ENCODE measurements at regions not wholly inside any gene's neighbourhood (a gene's known extent, or its start where the extent isn't known, plus 50 kb on each side); places are given as distances from the start of the nearest gene placed in this dataset.
"Not testable (repeated sequence)": the region's sequence is repeated elsewhere in the genome, so short reads cannot be mapped to it uniquely, and the experiment has no call there.

DNA sequence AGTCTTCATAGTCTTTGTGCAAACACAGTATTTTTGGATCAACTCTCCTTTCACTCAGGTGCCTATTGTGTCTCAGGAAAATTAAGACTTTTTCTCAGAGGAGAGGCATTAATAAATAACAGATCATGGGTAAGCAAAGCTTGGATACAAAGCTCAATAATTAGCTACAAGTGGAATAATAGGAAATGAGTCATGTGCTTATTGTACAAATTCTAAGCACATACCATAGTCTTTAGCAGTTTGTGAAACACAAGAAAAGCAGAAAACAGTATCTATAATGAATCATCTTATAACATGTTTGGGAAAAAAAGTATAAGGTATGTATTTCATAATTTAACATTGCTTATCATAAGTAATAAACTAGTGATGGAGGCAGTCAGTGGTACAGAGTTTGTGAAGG, 477.0 kb downstream of the CDH10 start:
- H3K9me1 ChIP-seq (ENCODE audit: control insufficient read depth, extremely low read depth, insufficient read depth, low read length) = no peaks in the 10 kb centered on the region
- no peak overlapping the region for H3K27ac ChIP-seq (ENCODE audit: control insufficient read depth, insufficient read depth, low read length)
- H3K4me3 ChIP-seq (ENCODE audit: control insufficient read depth in 2 of 3, extremely low read depth in 1 of 3, insufficient read depth in 2 of 3, low read depth in 1 of 3, low read length in 3 of 3) = no peak overlapping the region
- no peaks in the 10 kb centered on the region for H3K79me2 ChIP-seq (ENCODE audit: control insufficient read depth, insufficient read depth, low read length)
- H3K9ac ChIP-seq (ENCODE audit: control insufficient read depth, extremely low read depth, insufficient read depth, low read length) = no peak overlapping the region
- dilution Hi-C loops (cut with MboI; ENCODE audit: extremely low pct_ligation_motif_present, low sequenced_read_pairs) = no loop called here
- H3K9me3 ChIP-seq (ENCODE audit: control insufficient read depth, low read depth, low read length) = no peaks in the 10 kb centered on the region
- FAIRE-seq (no peak), DNase-seq (ENCODE audit: low read depth, low spot score) (no peak)
- H3K36me3 ChIP-seq (ENCODE audit: control insufficient read depth in 2 of 2, extremely low read depth in 1 of 2, insufficient read depth in 2 of 2, low read length in 2 of 2) = no peaks in the 10 kb centered on the region
- TF ChIP-seq EZH2 (IDR thresholded peaks at IDR 0.05; ENCODE audit: low read length) = no peak
- TF ChIP-seq, protein P1, sequence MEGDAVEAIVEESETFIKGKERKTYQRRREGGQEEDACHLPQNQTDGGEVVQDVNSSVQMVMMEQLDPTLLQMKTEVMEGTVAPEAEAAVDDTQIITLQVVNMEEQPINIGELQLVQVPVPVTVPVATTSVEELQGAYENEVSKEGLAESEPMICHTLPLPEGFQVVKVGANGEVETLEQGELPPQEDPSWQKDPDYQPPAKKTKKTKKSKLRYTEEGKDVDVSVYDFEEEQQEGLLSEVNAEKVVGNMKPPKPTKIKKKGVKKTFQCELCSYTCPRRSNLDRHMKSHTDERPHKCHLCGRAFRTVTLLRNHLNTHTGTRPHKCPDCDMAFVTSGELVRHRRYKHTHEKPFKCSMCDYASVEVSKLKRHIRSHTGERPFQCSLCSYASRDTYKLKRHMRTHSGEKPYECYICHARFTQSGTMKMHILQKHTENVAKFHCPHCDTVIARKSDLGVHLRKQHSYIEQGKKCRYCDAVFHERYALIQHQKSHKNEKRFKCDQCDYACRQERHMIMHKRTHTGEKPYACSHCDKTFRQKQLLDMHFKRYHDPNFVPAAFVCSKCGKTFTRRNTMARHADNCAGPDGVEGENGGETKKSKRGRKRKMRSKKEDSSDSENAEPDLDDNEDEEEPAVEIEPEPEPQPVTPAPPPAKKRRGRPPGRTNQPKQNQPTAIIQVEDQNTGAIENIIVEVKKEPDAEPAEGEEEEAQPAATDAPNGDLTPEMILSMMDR (optimal IDR thresholded peaks at IDR 0.05 in 1 of 3, IDR thresholded peaks at IDR 0.05 in 1 of 3, conservative IDR thresholded peaks at IDR 0.05 in 1 of 3; ENCODE audit: extremely low read depth in 1 of 3, insufficient read depth in 2 of 3, low read length in 3 of 3) = no peak
- no peak overlapping the region for H2AFZ ChIP-seq (ENCODE audit: control insufficient read depth, low read length)
- H4K20me1 ChIP-seq (ENCODE audit: control insufficient read depth, extremely low read depth, insufficient read depth, low read length) = no peaks in the 10 kb centered on the region
- no peak overlapping the region for H3K4me2 ChIP-seq (ENCODE audit: control insufficient read depth, extremely low read depth, insufficient read depth, low read depth, low read length)
- no peaks in the 10 kb centered on the region for H3K27me3 ChIP-seq (ENCODE audit: control insufficient read depth, extremely low read depth, insufficient read depth, low read length)
- H3K4me1 ChIP-seq (ENCODE audit: control insufficient read depth, extremely low read depth, insufficient read depth, low read length) = no peaks in the 10 kb centered on the region

- Histone ChIP-seq H3K79me2 (ENCODE audit: control insufficient read depth, insufficient read depth, low read length) (no peaks in the 10 kb centered on the region), H3K4me2 (ENCODE audit: control insufficient read depth, extremely low read depth, insufficient read depth, low read depth, low read length) (no peak overlapping the region), H3K27ac (ENCODE audit: control insufficient read depth, insufficient read depth, low read length) (no peak overlapping the region), H3K4me3 (ENCODE audit: control insufficient read depth in 2 of 3, extremely low read depth in 1 of 3, insufficient read depth in 2 of 3, low read depth in 1 of 3, low read length in 3 of 3) (no peak overlapping the region), H3K9me3 (ENCODE audit: control insufficient read depth, low read depth, low read length) (no peaks in the 10 kb centered on the region), H3K9me1 (ENCODE audit: control insufficient read depth, extremely low read depth, insufficient read depth, low read length) (no peaks in the 10 kb centered on the region), H3K9ac (ENCODE audit: control insufficient read depth, extremely low read depth, insufficient read depth, low read length) (no peak overlapping the region), H3K27me3 (ENCODE audit: control insufficient read depth, extremely low read depth, insufficient read depth, low read length) (no peaks in the 10 kb centered on the region), H3K4me1 (ENCODE audit: control insufficient read depth, extremely low read depth, insufficient read depth, low read length) (no peaks in the 10 kb centered on the region), H3K36me3 (ENCODE audit: control insufficient read depth in 2 of 2, extremely low read depth in 1 of 2, insufficient read depth in 2 of 2, low read length in 2 of 2) (no peaks in the 10 kb centered on the region), H4K20me1 (ENCODE audit: control insufficient read depth, extremely low read depth, insufficient read depth, low read length) (no peaks in the 10 kb centered on the region), H2AFZ (ENCODE audit: control insufficient read depth, low read length) (no peak overlapping the region)
- no peak for DNase-seq (ENCODE audit: low read depth, low spot score)
- dilution Hi-C loops (cut with MboI; ENCODE audit: extremely low pct_ligation_motif_present, low sequenced_read_pairs) = no loop called here
- TF ChIP-seq EZH2 (IDR thresholded peaks at IDR 0.05; ENCODE audit: low read length) = no peak
- TF ChIP-seq, protein P1 (optimal IDR thresholded peaks at IDR 0.05 in 1 of 3, IDR thresholded peaks at IDR 0.05 in 1 of 3, conservative IDR thresholded peaks at IDR 0.05 in 1 of 3; ENCODE audit: extremely low read depth in 1 of 3, insufficient read depth in 2 of 3, low read length in 3 of 3) = no peak
- no peak for FAIRE-seq
These were observed 474.8 kb downstream of the CDH10 start for GRCh38 chr5:24170026-24170425.

- H3K9ac ChIP-seq (ENCODE audit: control insufficient read depth, extremely low read depth, insufficient read depth, low read length); H3K9me3 ChIP-seq (ENCODE audit: control insufficient read depth, low read depth, low read length); H3K79me2 ChIP-seq (ENCODE audit: control insufficient read depth, insufficient read depth, low read length); H4K20me1 ChIP-seq (ENCODE audit: control insufficient read depth, extremely low read depth, insufficient read depth, low read length); H3K27me3 ChIP-seq (ENCODE audit: control insufficient read depth, extremely low read depth, insufficient read depth, low read length); dilution Hi-C loops (cut with MboI; ENCODE audit: extremely low pct_ligation_motif_present, low sequenced_read_pairs); H3K4me1 ChIP-seq (ENCODE audit: control insufficient read depth, extremely low read depth, insufficient read depth, low read length); H3K4me2 ChIP-seq (ENCODE audit: control insufficient read depth, extremely low read depth, insufficient read depth, low read depth, low read length); FAIRE-seq; H3K9me1 ChIP-seq (ENCODE audit: control insufficient read depth, extremely low read depth, insufficient read depth, low read length); H3K4me3 ChIP-seq (ENCODE audit: control insufficient read depth in 2 of 3, extremely low read depth in 1 of 3, insufficient read depth in 2 of 3, low read depth in 1 of 3, low read length in 3 of 3); DNase-seq (ENCODE audit: low read depth, low spot score); H3K36me3 ChIP-seq (ENCODE audit: control insufficient read depth in 2 of 2, extremely low read depth in 1 of 2, insufficient read depth in 2 of 2, low read length in 2 of 2); H2AFZ ChIP-seq (ENCODE audit: control insufficient read depth, low read length); H3K27ac ChIP-seq (ENCODE audit: control insufficient read depth, insufficient read depth, low read length): not testable (repeated sequence)
These were observed 473.8 kb downstream of the CDH10 start for GRCh38 chr5:24170930-24171329.
